Uterus (tissue), 3 donors: ENCODE measurements at regions not wholly inside any gene's neighbourhood (a gene's known extent, or its start where the extent isn't known, plus 50 kb on each side); places are given as distances from the start of the nearest gene placed in this dataset.
"Not testable (repeated sequence)": the region's sequence is repeated elsewhere in the genome, so short reads cannot be mapped to it uniquely, and the experiment has no call there.

ENCODE experiments used
- DNase-seq, 2 donors: peaks; one replicate each; pipeline ENCODE4 v3.0.0-alpha.2; 2019 to 2020
- H3K27ac ChIP-seq, 2 donors: fragments of 200-600 bp; sonication (generic); 1 replicate in 1 of 2; 2 replicates in 1 of 2; pipeline ENCODE4 v1.5.1; 2016 to 2018
- H3K27me3 ChIP-seq, 2 donors: fragments of 200-600 bp; sonication (generic); one replicate each; pipeline ENCODE4 v1.5.1; 2018 to 2019; ENCODE audit warnings: control low read depth in 1 of 2
- H3K36me3 ChIP-seq, 2 donors: fragments of 200-600 bp; sonication (generic); one replicate each; pipeline ENCODE4 v1.5.1; 2019; ENCODE audit warnings: control low read depth in 1 of 2
- H3K4me1 ChIP-seq, 2 donors: fragments of 200-600 bp; sonication (generic); one replicate each; pipeline ENCODE4 v1.5.1; 2018 to 2019; ENCODE audit warnings: control low read depth in 1 of 2
- H3K4me3 ChIP-seq, 2 donors: fragments of 200-600 bp; sonication (generic); 1 replicate in 1 of 2; 2 replicates in 1 of 2; pipeline ENCODE4 v1.5.1; 2018 to 2019; ENCODE audit warnings: mild to moderate bottlenecking in 1 of 2
- H3K9me3 ChIP-seq, 2 donors: fragments of 200-600 bp; sonication (generic); one replicate each; pipeline ENCODE4 v1.5.1; 2019; ENCODE audit warnings: control low read depth in 1 of 2
- POLR2A ChIP-seq, 2 donors: fragments of 450-650 bp; IDR thresholded peaks; one replicate each; pipeline ENCODE4 v1.6.1; 2016; ENCODE audit warnings: antibody characterized with exemption in 2 of 2, mild to moderate bottlenecking in 1 of 2, moderate library complexity in 1 of 2
- intact Hi-C: fragments of 100-400 bp; cut with DNase I; formaldehyde crosslinking; loops from one replicate; pipeline ENCODE4 v1.15.1; 2023; ENCODE audit warnings: low total_unique reads
- TF ChIP-seq, protein P1 (sequence below), 4 experiments: fragments of 200-600 bp in 2 of 4; fragments of 450-650 bp in 2 of 4; sonication (generic) in 2 of 4; IDR thresholded peaks; one replicate each; pipeline ENCODE4 v1.5.1; 2016 to 2019; ENCODE audit warnings: antibody characterized with exemption in 4 of 4, mild to moderate bottlenecking in 2 of 4, moderate library complexity in 1 of 4
- donor health status: DM: yes; HTN: yes; CAD: no.

DNA sequence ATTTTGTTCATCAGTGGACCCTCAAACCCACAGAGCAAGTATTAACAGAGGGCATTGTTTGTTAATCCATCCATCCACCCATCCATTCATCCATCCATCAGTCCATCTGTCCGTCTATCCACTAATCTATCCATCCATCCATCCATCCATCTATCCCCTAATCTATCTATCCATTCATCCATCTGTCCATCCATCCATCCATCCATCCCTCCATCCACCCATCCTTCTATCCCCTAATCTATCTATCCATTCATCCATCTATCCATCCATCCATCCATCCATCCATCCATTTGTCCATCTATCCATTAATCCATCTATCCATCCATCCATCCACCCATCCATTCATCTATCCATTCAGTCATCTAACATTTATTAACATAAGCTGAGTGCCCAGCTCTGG lies 307.3 kb downstream of the MIAT start:
- H3K4me1 ChIP-seq = no peaks in the 10 kb centered on the region
- TF ChIP-seq POLR2A (IDR thresholded peaks at IDR 0.05) = no peak
- TF ChIP-seq, protein P1, sequence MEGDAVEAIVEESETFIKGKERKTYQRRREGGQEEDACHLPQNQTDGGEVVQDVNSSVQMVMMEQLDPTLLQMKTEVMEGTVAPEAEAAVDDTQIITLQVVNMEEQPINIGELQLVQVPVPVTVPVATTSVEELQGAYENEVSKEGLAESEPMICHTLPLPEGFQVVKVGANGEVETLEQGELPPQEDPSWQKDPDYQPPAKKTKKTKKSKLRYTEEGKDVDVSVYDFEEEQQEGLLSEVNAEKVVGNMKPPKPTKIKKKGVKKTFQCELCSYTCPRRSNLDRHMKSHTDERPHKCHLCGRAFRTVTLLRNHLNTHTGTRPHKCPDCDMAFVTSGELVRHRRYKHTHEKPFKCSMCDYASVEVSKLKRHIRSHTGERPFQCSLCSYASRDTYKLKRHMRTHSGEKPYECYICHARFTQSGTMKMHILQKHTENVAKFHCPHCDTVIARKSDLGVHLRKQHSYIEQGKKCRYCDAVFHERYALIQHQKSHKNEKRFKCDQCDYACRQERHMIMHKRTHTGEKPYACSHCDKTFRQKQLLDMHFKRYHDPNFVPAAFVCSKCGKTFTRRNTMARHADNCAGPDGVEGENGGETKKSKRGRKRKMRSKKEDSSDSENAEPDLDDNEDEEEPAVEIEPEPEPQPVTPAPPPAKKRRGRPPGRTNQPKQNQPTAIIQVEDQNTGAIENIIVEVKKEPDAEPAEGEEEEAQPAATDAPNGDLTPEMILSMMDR (IDR thresholded peaks at IDR 0.05) = no peak
- H3K4me3 ChIP-seq = no peak overlapping the region
- intact Hi-C loops = no loop called here
- no peaks in the 10 kb centered on the region for H3K9me3 ChIP-seq
- H3K36me3 ChIP-seq = no peaks in the 10 kb centered on the region
- no peak for DNase-seq
- H3K27me3 ChIP-seq = no peaks in the 10 kb centered on the region
- H3K27ac ChIP-seq = no peak overlapping the region

DNA sequence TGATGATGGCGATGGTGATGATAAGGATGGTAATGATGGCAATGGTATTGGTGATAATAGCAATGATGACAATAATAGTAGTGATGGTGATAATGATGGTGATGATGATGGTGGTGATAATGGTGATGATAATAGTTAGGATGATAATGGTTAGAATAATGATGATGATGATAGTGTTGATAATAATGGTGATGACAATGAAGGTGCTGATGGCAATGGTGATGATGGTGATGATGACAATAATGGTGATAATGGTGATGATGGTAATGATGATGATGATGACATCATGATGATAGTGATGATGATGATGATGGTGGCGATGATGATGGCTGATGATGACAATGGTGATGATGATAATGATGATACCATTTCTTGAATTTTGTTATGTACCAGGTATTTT lies 309.9 kb downstream of the MIAT start:
- no peak overlapping the region for H3K27ac ChIP-seq
- H3K27me3 ChIP-seq = no peaks in the 10 kb centered on the region
- DNase-seq = no peak
- H3K36me3 ChIP-seq = no peaks in the 10 kb centered on the region
- intact Hi-C loops = no loop called here
- H3K4me3 ChIP-seq = no peak overlapping the region
- no peaks in the 10 kb centered on the region for H3K9me3 ChIP-seq
- TF ChIP-seq, protein P1 (IDR thresholded peaks at IDR 0.05) = no peak
- no peak for TF ChIP-seq POLR2A (IDR thresholded peaks at IDR 0.05)
- H3K4me1 ChIP-seq = no peaks in the 10 kb centered on the region

- Histone ChIP-seq H3K27ac (no peak overlapping the region), H3K9me3 (no peaks in the 10 kb centered on the region), H3K27me3 (no peaks in the 10 kb centered on the region), H3K4me3 (no peak overlapping the region), H3K36me3 (no peaks in the 10 kb centered on the region), H3K4me1 (no peaks in the 10 kb centered on the region)
- TF ChIP-seq POLR2A (IDR thresholded peaks at IDR 0.05) = no peak
- TF ChIP-seq, protein P1 (IDR thresholded peaks at IDR 0.05) = no peak
- intact Hi-C loops = no loop called here
- DNase-seq = no peak
Observed at GRCh38 chr22:26968859-26969523, 311.6 kb downstream of the MIAT start.

DNA sequence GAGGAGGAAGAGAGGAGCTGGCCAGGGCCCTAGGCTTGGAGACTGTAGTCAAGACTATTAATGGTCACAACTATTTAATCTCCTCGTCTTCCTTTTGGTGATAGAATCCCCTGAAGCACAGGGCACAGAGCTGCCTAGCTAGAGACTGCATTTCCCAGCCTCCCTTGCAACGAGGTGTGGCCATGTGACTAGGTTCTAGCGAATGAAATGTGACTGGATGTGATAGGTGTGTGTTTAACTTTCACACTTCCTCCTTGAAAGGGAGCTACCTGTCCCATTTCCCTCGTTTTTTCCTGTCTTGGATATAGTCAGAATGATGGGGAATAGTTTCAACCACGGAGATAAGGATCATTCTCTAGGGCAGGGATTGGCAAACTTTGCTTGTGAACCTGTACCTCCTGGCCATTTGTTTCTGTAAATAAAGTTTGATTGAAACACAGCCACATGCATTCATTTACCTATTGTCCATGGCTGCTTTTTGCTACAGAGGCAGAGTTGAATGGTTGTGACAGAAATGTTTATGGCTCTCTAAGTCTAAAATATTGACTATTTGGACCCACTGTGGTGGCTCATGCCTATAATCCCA lies 313.5 kb downstream of the MIAT start:
- Histone ChIP-seq H3K4me3 (no peak overlapping the region), H3K27me3 (no peaks in the 10 kb centered on the region), H3K27ac (no peak overlapping the region), H3K4me1 (no peaks in the 10 kb centered on the region), H3K36me3 (no peaks in the 10 kb centered on the region), H3K9me3 (no peaks in the 10 kb centered on the region)
- intact Hi-C loops = no loop called here
- TF ChIP-seq POLR2A (IDR thresholded peaks at IDR 0.05) = no peak
- TF ChIP-seq, protein P1 (IDR thresholded peaks at IDR 0.05) = no peak
- DNase-seq = no peak

- Histone ChIP-seq H3K4me3 (no peak overlapping the region), H3K9me3 (no peaks in the 10 kb centered on the region), H3K4me1 (no peaks in the 10 kb centered on the region), H3K27ac (no peak overlapping the region), H3K27me3 (no peaks in the 10 kb centered on the region), H3K36me3 (no peaks in the 10 kb centered on the region)
- intact Hi-C loops = no loop called here
- DNase-seq = no peak
- TF ChIP-seq POLR2A (IDR thresholded peaks at IDR 0.05) = no peak
- TF ChIP-seq, protein P1 (IDR thresholded peaks at IDR 0.05) = no peak
Observed at GRCh38 chr22:26972286-26972685, 314.9 kb downstream of the MIAT start.

- intact Hi-C loops, H3K27ac ChIP-seq, H3K9me3 ChIP-seq, H3K4me1 ChIP-seq, H3K4me3 ChIP-seq, H3K27me3 ChIP-seq, DNase-seq, H3K36me3 ChIP-seq: not testable (repeated sequence)
Observed at GRCh38 chr22:26972915-26973314, 315.5 kb downstream of the MIAT start.
